Upper lobe of right lung (tissue), 1 donor: ENCODE measurements at regions not wholly inside any gene's neighbourhood (a gene's known extent, or its start where the extent isn't known, plus 50 kb on each side); places are given as distances from the start of the nearest gene placed in this dataset.
"Not testable (repeated sequence)": the region's sequence is repeated elsewhere in the genome, so short reads cannot be mapped to it uniquely, and the experiment has no call there.

Experiments
- ATAC-seq: fragments of 200-7000 bp; cut with Tn5 transposase; one replicate; pipeline ENCODE4 v1.9.1; 2020; ENCODE audit warnings: mild to moderate bottlenecking, moderate library complexity
- DNase-seq: peaks from one replicate; pipeline ENCODE4 v3.0.0-alpha.2; 2020
- H3K27ac ChIP-seq: fragments of 200-600 bp; one replicate; pipeline ENCODE4 v1.8.0; 2022
- H3K27me3 ChIP-seq: fragments of 200-600 bp; one replicate; pipeline ENCODE4 v1.8.0; 2022; ENCODE audit warnings: mild to moderate bottlenecking
- H3K36me3 ChIP-seq: fragments of 200-600 bp; one replicate; pipeline ENCODE4 v1.8.0; 2022
- H3K4me1 ChIP-seq: fragments of 200-600 bp; one replicate; pipeline ENCODE4 v1.8.0; 2022
- H3K4me3 ChIP-seq: fragments of 200-600 bp; one replicate; pipeline ENCODE4 v1.8.0; 2022; ENCODE audit warnings: mild to moderate bottlenecking
- H3K9me3 ChIP-seq: fragments of 200-600 bp; one replicate; pipeline ENCODE4 v1.8.0; 2022
- intact Hi-C: fragments of 100-400 bp; cut with DNase I; formaldehyde crosslinking; loops from one replicate; pipeline ENCODE4 v1.11.0; 2022
- TF ChIP-seq, protein P1 (sequence below): fragments of 200-600 bp; IDR thresholded peaks from one replicate; pipeline ENCODE4 v1.8.0; 2022; ENCODE audit warnings: antibody characterized with exemption
- donor health status: DM: no; HTN: yes; CAD: no; lungs with severe emphysema.

DNA sequence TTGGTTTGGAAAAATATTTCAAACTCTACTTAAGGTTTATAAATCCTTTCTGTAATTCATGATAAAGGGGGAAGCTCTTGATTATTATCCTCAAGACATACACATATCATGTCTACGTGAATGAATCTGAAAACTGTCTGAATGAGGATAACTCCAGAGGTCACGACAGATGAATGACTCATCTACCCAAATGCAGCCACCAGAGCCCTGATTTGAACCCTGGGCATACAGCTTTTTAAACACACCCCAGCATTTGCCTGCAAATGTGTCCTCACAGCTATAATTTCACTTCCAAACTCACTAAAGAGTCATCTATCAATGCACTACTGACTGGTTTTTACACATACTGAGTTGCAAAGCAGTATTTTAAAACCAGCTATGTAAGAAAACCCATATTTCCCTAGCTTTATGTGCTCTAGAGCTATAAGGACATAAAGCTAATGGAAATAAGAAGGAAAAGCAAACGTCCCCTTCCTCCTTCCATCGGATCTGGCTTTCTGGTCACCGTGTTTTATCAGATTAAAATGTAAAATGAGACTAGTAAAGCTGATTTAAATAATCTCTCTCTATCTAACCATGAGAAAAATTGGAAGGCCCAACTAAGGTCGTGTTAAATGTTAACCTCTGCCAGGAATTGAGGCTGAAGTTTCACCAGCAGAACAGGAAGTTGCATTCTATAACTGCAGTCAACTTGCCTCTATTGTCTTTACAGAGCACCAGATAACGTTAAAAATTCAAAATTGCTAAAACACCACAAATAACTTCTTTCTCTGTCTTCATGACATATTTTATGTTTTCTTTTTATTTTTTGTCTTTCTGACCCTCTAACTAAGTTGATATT is 63.1 kb upstream of the SPP1 start:
- H3K27ac ChIP-seq = no peak overlapping the region
- no peak overlapping the region for H3K4me3 ChIP-seq
- no peaks in the 10 kb centered on the region for H3K27me3 ChIP-seq
- intact Hi-C loops = no loop called here
- ATAC-seq = no peak
- TF ChIP-seq, protein P1, sequence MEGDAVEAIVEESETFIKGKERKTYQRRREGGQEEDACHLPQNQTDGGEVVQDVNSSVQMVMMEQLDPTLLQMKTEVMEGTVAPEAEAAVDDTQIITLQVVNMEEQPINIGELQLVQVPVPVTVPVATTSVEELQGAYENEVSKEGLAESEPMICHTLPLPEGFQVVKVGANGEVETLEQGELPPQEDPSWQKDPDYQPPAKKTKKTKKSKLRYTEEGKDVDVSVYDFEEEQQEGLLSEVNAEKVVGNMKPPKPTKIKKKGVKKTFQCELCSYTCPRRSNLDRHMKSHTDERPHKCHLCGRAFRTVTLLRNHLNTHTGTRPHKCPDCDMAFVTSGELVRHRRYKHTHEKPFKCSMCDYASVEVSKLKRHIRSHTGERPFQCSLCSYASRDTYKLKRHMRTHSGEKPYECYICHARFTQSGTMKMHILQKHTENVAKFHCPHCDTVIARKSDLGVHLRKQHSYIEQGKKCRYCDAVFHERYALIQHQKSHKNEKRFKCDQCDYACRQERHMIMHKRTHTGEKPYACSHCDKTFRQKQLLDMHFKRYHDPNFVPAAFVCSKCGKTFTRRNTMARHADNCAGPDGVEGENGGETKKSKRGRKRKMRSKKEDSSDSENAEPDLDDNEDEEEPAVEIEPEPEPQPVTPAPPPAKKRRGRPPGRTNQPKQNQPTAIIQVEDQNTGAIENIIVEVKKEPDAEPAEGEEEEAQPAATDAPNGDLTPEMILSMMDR = no peak
- no peak for DNase-seq
- H3K36me3 ChIP-seq = no peaks in the 10 kb centered on the region
- H3K9me3 ChIP-seq = no peaks in the 10 kb centered on the region
- H3K4me1 ChIP-seq = peaks cover 14% of the 10 kb centered on the region

DNA sequence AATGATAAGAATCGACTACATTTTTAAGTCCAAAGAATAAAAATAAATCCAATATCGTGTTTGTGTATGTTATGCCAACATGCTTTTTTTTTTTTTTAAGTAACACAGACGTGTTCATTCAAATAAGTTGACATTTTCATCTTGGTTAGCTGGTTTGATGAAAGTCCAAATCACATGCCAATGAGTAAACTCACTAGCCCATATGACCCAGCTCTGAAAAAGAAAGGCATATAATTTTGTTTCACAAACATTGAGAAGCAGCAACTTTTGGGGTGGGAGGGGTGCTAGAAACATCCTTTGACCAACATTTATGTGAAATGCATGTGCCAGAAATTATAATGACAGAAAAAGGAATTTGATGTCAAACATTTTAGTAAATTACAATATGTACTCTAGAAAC is 61.6 kb upstream of the SPP1 start:
- peaks cover 14% of the 10 kb centered on the region for H3K4me1 ChIP-seq
- TF ChIP-seq, protein P1 = no peak
- DNase-seq (no peak), ATAC-seq (no peak)
- no peak overlapping the region for H3K4me3 ChIP-seq
- no peak overlapping the region for H3K27ac ChIP-seq
- intact Hi-C loops = no loop called here
- no peaks in the 10 kb centered on the region for H3K27me3 ChIP-seq
- no peaks in the 10 kb centered on the region for H3K36me3 ChIP-seq
- H3K9me3 ChIP-seq = no peaks in the 10 kb centered on the region

DNA sequence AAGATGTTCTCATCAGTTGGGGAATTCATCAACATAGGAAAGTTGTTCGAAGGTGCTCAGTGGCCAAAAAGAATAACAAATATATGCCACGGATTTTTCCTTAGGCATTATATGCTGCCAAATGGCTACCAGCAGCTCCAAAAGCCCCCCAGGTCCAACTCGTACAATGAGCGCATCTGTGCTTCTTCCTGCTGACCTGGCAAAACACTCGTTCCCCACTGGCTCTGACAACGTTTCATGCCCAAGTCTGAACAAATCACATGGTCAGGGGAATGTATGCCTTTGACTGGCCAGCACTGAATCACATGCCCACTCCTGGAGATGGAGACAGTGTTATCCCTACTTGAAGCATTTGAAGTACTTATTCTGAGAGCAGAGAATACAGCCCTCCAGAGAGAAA is 59.9 kb upstream of the SPP1 start:
- H3K4me1 ChIP-seq = peaks cover 14% of the 10 kb centered on the region
- H3K36me3 ChIP-seq = no peaks in the 10 kb centered on the region
- no peaks in the 10 kb centered on the region for H3K9me3 ChIP-seq
- no peaks in the 10 kb centered on the region for H3K27me3 ChIP-seq
- TF ChIP-seq, protein P1 = no peak
- H3K27ac ChIP-seq = no peak overlapping the region
- DNase-seq = no peak
- intact Hi-C loops = no loop called here
- ATAC-seq = no peak
- H3K4me3 ChIP-seq = no peak overlapping the region

DNA sequence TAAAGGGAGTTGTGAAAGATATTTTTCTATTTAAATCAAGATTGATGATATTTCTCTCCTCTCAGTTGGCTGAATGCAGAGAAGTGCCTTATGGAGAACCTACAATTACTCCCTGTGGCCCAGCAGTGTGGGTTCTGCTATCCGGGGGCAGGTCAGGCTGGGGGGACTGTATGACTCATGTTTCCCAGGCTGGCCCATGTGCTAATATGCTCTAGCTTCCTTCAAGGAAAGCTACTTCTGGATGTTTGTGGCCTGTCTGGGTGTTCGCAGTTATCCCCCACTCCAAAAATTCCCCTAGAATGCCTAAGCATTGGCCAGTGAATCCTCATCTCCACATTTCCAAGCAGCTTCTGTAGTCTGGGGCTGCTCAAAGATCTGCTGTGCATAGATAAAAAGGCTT is 58.9 kb upstream of the SPP1 start:
- intact Hi-C loops = no loop called here
- Histone ChIP-seq H3K27ac (no peak overlapping the region), H3K27me3 (no peaks in the 10 kb centered on the region)

DNA sequence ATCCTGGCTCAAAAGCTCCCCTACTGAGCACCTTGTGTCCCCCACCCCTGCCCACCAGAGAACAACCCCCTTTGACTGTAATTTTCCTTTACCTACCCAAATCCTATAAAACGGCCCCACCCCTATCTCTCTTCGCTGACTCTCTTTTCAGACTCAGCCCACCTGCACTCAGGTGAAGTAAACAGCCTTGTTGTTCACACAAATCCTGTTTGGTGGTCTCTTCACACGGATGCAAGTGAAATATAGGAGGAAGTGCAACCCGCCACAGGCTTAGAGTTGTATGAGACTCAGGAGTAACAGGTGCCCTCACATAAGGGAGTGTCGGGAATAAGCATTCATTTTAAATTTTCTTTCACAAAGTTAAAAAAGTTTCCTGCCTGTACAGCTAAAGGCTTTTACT is 57.6 kb upstream of the SPP1 start:
- H3K27ac ChIP-seq, ATAC-seq, H3K27me3 ChIP-seq, intact Hi-C loops, H3K9me3 ChIP-seq, H3K36me3 ChIP-seq, H3K4me1 ChIP-seq, DNase-seq, H3K4me3 ChIP-seq: not testable (repeated sequence)

More for the DNA sequence above, 58.9 kb upstream of the SPP1 start:
- TF ChIP-seq, protein P1 = no peak
- Histone ChIP-seq H3K4me3 (no peak overlapping the region), H3K4me1 (peaks cover 9% of the 10 kb centered on the region), H3K9me3 (no peaks in the 10 kb centered on the region), H3K36me3 (no peaks in the 10 kb centered on the region)
- DNase-seq = no peak
- peak; percentile 44 for ATAC-seq

DNA sequence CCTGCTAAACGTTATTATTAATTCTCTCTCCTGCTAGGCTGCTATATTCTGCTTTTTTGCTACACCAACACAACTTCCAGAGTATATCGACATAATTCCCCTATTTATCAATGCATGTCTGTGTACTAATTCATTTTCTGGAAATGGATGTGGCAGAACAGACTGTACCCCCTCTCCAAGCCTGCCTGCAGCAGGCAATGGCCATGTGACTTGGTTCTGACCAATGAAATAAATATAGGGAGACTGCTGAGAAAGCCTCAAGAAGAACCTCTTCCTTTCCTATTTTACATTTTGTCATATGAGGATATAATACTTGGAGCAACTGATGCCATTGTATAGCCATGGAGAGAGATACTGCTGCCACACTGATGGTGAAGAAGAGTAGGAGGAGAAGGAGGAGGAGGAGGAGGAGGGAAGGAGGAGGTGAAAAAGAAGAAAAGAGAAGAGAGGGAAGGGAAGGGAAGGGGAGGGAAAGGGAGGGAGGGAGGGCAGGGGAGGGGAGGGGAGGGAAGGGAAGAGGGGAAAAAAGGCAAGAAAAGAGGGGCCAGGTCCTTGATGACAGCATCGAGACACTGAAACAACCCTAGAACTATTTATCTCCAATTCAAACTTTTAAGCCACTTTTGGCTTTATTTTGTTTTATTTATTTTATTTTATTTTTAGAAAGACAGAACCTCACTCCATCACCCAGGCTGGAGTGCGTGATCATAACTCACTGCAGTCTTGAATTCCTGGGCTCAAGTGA is 57.0 kb upstream of the SPP1 start:
- Histone ChIP-seq H3K9me3 (no peaks in the 10 kb centered on the region), H3K36me3 (no peaks in the 10 kb centered on the region), H3K4me1 (no peaks in the 10 kb centered on the region), H3K4me3 (no peak overlapping the region), H3K27me3 (no peaks in the 10 kb centered on the region), H3K27ac (no peak overlapping the region)
- TF ChIP-seq, protein P1 = no peak
- no peak for ATAC-seq
- intact Hi-C loops = no loop called here
- no peak for DNase-seq

DNA sequence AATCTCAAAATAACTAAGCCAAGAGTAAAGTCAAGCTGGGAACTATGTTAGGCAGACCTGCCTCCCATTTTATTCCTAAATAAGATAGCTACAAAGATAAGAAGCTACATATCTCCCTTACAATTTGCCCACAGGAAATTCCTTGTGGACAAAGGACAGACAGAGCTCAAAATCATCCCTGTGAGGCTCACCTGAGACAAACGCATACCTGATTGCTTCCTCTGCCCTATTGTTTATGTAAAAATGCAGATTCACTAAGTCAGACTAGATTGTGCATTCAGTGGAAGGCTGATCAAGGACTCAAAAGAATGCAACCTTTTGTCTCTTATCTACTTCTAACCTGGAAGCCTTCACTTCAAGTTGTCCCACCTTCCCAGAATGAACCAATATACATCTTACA is 56.2 kb upstream of the SPP1 start:
- H3K9me3 ChIP-seq, H3K36me3 ChIP-seq, H3K27me3 ChIP-seq, H3K4me1 ChIP-seq, DNase-seq, ATAC-seq, intact Hi-C loops, H3K27ac ChIP-seq, H3K4me3 ChIP-seq: not testable (repeated sequence)
